Stimulated activated CD4-positive, alpha-beta T cell treated with anti-CD3 and anti-CD28 coated beads, Interleukin-1b, Interleukin-23, amount 100 ng/mL, for 48 hours (primary cell): ENCODE measurements at regions not wholly inside any gene's neighbourhood (a gene's known extent, or its start where the extent isn't known, plus 50 kb on each side); places are given as distances from the start of the nearest gene placed in this dataset.

Experiments
- DNase-seq: peaks from one replicate; pipeline ENCODE4 v3.0.0-alpha.2; 2020

DNA sequence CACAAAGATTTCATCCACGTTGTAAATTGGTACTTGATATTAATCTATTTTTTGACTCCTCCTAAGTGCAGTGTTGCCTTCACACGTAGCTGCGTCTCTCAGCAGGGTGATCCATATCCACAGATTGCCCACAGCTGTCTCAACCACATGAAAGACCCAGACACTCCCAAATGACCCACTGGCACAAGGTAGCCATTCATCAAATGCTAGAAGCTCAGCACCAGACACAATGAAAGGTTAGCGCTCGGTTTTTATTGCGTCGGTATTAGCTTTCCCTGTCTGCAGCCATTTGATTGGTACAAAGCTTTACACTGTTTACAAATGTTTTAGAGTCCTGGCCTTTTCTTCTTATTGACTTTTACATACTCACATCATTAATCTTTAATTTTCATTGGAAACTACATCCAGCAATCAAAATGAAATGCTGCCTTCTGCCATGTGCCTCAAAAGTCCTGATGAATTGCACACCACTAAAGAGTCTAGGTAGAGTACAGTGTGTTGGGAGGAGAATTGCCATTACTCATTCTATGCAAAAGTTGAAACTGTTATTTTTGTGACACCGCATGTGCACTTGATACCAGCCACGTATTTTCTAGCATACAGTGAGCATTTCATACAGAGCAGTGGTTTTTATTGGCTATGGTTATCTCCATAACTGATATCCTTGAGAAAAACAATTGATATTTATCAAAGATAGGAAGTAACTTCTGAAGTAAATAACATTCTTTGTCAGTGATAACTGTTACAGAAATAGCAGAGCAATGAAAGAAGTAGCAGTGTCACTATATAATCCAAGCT is 127.3 kb upstream of the NUDT7 start:
- DNase-seq: no peak

DNA sequence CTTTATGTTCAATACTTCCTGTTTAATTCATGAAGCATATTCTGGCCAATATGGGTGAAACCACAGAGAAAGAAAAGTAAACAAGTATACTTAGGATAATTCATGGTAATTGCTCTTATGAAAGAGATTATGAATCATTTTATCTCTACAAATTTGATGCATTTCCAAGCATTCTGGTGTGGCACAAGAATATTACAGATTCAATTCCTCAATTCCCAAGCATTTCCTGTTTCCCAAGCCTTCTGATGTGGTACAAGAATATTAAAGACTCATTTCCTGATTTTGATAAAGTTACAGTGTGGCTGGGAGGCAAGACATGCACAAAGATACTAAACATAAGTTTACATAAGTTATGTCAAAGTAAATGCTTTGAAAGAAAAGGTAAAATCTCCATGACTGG is 126.1 kb upstream of the NUDT7 start:
- DNase-seq: no peak

DNA sequence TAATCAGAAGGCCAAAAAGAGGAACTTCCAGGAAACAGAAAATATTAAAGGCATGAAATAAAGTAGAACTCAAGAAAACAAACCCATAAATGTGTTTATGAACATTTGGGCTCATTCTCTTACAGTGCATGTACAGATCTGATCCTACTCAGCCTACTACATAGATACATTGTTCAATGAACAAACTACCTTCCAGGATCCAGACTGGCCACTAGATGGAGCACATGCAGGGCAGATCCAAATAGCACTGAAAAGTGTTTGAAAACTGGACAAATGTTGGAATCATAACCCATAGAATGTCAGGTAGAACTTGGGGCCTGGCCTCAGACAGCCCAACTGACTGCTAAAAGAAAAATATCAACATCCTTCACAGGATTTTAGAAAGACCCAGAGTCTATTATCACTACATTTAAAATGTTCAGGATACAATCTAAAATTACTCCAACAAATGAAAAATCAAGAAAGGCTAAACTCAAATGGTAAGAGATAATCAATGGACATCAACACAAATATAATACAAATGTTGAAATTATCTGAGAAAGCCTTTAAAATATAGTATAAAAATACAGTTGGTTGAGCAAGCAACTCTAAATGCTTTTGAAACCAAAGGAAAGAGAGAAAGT is 122.4 kb upstream of the NUDT7 start:
- no peak for DNase-seq

DNA sequence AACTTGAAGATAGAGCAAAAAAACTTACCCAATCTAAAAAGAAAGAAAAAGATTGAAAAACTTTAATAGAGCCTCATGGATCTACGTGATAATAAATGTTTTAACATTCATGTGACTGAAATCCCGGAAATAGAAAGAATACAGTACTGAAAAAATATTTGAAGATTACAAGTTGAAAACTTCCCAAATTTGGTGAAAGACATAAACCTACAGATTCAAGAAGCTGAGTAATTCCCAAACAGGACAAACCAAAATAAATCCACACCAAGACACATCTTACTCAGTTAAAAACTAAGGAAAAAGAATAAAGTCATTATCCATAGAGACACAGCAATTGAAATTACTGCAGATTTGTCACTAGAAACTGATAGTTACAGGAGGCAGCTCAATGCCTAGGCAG is 121.8 kb upstream of the NUDT7 start:
- DNase-seq: no peak

DNA sequence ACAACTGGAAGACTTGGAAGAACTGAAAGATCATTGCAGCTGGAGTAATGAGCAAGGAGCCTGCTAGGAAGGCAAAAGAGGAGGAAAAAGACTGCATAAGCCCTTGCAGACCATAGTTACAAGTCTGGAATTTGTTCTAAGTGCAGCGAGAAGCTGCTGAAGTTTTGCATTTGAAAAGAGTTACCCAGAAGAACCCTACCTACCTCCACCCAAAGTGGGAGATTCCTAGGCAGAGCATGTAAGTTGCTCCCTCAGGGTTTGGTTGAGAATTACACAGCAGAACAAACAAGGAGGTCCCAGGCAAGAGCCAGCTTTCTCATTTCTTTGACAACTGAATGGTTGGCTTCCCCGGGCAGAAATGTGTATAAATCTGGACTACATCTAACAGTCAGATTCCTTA is 118.7 kb upstream of the NUDT7 start:
- no peak for DNase-seq

DNA sequence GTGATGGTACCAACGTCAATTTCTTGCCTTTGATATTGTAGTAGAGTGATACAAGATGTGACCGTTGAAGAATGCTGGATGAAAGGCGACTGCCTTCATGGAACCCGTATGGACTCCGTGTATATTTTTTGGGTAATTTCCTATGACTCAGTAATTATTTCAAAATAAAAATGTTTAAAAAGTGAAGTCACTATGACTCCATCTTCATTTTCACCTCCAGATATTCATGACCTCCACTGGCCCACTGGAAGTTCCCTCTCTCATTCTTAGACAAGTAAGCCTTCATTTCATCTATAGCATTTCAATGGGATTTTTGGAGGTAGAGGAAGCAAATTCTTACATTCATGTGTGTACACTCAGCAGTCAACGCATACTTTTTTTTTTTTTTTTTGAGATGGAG is 111.8 kb upstream of the NUDT7 start:
- no peak for DNase-seq

DNA sequence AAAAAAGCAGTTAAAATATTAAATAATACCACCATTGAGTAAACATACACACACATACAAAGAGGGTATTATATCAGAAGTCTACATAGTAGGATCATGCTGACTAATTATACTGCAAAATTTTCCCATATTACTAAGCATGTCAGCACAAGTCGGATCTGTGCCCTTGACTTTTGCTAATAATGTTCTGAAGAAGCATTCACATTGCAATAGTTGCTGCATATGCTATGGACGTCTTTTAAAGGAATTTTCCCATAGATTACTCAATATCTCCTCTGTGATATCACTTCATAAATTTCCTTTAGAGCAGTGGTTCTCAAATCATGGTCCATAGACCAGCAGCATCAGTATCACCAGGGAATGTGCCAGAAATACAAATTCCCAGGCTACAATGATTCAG is 110.9 kb upstream of the NUDT7 start:
- DNase-seq: no peak

DNA sequence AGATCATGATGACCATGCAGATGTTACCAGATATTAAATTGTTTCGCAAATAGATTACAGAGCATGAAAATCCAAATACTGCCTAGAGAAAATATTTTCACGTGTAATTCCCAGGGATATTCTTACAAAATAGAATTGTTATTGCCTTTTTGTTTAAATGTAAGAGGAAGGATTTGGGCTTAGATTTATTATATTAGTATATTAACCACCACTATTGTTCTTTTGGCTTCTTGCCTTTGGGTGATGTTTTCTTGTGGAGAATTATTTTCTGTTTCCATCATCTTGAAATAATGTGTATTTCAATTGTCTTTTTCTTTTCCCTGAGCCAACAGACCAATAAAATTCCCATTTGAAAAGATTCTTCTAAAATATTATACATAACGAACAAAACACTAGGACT is 109.7 kb upstream of the NUDT7 start:
- no peak for DNase-seq

DNA sequence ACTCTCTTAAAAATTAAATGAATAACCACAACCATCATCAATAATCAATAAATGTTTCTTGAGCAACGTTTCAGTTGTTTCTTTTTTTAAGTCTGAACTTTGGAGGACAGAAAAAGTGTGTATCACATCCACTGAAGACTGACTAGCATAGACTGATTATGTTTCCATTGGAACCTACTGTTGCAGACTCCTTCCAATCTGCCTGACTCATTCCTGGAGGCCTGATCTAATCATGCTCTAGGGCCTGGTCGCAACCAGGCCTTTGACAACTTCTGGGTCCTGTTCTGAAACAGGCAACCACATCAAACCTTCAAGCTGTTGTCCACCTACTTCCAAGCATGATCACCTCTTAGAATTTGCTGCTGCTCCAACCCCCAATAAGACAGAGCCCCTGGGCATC is 109.2 kb upstream of the NUDT7 start:
- no peak for DNase-seq

DNA sequence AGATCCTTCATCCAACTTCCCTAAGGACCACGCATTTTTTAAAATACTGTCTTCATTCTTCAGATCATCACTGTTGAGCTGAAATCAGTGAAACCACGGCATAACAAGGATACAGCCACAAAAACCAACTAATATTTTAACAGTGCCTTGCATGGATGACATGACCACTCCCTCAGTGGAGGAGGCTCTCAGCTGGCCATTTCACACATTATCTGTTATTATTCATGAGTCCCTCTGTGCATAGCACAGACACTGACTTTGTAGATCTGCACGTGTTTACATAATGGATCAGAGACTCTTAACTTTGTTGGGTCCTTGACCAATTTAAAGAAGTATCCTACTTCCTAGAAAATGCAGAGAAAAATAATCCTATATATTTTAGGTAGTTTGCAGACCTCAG is 104.8 kb upstream of the NUDT7 start:
- no peak for DNase-seq

DNA sequence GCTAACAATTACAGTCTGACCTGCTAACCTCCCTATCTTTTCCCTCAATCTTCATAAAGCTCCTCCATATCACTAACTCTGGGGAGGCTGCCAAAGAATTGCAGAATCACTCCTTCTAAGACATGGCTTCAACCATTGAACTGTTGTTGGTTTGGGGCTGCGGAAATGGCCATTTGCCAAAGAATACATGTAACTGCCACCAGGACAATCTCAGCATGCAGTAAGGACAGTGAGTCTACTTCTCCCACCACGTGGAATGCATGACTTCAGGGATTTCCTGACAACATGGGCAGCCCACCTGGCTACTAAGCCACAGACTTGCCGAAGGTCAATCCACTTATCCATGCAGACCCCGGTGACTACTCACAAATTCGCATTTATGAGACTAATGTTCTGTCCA is 104.3 kb upstream of the NUDT7 start:
- DNase-seq: no peak

DNA sequence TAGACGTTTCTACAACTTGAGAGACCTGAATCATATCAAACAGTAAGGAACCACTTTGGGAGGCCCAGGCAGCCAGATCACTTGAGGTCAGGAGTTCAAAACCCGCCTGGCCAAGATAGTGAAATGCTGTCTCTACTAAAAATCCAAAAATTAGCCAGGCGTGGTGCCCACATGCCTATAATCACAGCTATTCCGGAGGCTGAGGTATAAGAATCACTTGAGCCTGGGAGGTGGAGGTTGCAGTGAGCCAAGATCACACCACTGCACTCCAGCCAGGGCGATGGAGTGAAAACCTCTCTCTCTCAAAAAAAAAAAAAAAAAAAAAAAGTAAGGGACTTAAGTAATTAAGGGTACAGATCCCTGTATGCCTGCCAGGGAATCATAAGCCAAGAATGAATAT is 103.4 kb upstream of the NUDT7 start:
- no peak for DNase-seq

DNA sequence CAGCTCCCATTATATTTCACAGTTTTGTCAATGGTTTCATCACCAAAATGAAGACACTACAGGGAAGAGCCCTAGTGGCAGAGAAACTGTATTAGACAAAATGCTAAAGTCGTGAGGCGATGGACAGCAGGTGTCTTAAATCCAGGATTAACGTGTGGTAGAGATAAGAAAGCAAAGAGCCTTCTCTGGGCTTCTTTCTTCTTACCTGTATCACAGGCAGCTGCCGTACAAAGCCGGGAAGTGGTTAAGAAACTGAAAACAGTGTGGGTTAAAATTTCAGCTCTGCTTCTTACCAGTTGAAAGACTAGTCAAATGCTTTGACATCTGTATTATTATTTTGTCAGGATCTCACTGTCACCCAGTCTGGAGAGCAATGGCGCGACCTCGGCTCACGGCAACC is 98.2 kb upstream of the NUDT7 start:
- DNase-seq: no peak

DNA sequence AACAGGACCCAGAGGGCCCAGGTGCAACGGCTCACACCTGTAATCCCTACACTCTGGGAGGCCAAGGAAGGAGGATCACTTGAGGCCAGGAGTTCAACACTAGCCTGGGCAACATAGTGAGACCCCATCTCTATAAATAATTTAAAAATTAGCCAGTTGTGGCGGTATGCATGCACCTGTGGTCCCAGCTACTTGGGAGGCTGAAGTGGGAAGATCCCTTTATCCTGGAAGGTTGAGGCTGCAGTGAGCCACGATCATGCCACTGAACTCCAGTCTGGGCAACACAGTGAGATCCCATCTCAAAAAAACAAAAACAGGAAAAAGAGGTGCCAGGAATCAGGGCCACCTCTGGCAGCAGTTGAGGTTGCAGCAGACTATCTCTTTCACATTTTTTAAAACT is 85.7 kb upstream of the NUDT7 start:
- no peak for DNase-seq

DNA sequence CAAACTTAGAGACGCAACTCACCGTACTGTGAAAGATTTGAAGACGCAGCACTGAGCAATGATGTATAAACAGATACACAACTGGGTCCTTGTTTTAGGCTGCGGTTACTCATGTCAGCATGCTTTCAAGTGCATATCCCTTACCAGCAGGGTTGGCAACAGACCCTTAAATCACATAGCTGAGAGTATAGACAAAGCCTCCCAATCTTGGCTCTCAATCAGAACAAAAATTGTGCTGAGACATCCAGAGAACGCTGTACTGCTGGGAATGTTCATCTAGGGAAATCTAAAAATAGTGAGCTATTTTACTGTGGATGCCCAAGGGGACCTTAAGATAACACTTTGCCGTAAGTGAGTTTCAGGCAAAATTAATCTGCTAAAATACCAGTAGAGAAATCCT is 84.4 kb upstream of the NUDT7 start:
- DNase-seq: no peak

DNA sequence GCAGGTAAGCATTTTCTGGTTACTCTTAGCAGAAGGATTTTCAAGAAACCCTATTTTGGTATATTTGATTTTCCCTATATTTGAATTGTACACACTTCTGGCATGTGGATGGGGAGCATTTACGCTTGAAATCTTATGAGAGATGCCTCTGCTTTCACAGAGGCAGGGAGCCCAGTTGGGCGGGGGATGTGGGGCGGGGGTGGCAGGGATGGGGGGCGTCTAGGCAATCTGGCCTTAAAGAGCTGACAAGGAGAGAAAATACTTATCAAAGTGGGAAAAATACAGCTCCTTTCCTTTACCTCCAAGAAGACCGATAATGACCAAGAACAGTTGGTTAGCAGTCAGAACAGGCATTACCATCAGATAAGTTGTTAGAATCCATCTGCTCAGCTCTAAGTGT is 79.1 kb upstream of the NUDT7 start:
- DNase-seq: no peak

DNA sequence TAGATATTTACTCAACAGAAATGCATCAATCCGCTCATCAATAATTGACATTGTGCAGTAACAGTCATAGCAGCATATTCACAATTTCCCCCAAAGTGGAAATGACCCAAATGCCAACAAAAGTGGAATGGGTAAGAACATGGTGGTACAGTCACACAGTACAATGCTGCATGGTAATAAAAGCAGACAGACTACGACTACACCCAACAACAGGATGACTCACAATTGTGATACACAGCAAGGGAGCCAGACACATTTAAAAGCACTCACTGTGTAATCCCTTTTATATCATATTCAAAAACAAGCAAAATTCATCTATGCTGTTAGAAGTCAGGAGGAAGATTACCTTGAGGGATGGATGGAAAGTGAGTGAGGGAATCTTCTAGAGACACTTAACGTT is 76.5 kb upstream of the NUDT7 start:
- DNase-seq: no peak

DNA sequence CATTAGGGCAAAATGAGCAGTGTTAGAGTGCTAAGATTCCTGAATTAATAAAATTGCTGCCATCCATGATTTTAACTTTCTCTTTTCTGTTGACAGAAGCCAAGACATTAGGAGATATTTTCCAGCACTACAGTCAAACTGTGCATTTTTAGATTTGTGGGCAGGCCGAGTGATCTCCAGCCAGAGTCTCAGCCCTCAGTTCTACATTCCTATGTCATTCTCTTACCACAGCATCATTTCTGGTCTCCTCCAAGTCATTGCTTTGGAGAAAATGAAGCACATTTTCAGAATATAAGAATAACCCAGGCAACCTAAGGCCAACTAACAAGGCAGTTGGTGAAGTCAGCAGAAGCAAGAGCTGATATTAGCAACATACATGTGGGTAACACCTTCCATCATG is 74.6 kb upstream of the NUDT7 start:
- no peak for DNase-seq

DNA sequence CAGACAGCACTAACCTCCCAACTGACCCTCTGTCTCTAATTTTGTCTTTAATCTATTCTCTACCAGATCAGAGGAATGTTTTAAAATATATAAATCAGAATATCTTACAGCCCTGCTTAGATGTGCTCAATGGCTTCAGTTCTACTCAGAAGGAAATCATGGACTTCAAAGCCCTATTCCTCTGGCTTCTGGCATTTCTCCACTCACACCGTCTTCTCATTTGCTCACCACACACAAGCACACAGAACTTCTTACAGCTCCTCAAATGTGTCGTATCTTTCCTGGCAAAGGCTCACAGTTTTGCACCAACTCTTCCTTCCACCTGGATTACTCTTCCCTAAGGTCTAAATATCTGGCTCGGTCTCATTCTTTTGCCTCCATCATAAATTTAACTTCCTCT is 71.6 kb upstream of the NUDT7 start:
- no peak for DNase-seq

DNA sequence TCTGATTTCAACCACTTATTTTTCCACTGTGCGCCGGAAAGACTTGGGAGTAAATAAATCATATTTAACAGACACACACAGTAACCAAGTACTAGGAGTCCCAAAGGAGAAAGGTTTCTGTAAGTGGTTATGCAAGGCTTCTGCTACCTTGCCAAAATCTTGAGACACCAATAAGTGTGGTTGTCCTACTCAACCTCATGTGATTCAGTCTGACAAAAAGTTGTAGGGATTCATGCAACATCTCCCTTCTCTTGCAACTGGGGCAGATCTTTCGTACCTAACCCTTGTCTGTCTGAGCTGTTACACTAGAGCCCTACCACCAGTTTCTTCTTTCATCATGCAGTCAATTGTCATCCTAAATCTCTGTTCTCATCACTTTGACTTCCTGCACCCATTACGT is 69.9 kb upstream of the NUDT7 start:
- no peak for DNase-seq

DNA sequence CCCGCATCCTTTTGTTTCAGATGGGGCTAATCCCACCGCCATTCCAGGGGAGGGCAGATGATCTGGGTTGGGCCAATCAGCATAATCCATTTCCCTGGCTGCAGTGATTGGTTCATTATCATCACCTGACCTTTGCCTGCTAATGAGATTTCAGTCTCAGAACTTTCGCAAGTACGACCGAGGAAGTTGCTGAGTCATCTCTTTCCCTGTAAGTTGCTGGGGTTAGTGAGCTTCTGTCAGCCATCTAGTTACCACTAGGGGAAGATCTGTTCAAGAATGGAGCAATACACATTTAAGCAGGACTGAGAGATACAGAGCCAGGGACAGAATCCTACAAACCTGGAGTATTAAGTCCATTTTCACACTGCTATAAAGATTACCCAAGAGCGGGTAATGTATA is 65.3 kb upstream of the NUDT7 start:
- DNase-seq: peak; percentile 4

DNA sequence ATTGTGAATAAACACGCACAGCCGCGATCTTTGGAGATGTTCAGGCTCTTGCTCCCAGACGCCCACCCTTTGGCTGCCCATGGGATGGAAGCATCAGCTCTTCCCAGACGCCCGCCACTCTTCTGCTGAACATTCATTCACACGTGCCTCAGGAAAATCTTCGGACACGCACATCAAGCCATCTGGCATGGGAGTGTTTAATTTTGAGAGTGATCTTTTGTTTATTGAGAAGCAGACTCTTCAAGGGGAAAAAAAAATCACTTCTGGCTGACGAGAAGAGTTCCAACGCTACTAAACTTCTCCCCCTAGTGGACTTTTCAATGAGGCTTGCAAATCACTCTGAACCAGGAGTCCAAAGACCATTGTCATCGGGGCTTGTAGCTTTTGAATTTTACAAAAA is 62.0 kb upstream of the NUDT7 start:
- DNase-seq: no peak

DNA sequence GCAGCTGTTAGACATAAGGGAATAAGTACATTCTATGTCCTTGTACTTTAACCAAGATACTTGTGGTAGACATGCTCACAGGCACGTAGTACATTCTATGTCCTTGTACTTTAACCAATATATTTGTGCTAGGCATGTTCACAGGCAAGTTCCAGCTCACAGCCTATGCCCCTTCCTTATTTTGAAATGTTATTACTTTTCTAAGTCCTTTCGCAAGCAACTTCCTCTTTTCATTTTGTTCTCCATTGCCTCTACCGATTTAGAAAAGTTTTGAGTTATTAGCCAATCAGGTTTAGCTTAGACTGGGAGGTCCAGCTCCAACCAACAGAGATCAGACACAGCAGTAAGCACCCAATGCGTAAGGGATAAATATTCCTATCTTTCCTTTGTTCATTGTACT is 60.1 kb upstream of the NUDT7 start:
- no peak for DNase-seq

DNA sequence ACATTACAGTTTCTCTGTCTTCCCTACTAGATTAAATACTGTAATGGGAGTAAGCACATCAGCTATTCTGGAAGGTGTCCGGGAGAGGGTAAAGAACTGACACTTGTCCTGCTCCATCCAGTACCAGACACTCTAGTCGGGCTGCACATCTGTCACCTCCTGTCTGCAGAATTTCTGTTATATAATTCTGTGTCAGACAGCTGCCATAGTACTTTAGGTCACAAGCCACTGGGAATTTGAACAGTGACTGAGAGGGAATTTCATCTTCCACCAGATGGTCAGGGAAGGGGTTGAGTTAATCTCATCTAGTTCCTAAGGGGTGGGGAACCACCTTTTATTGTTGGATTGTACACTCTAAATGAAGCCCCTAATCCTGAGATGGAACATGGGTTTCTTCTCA is 58.6 kb upstream of the NUDT7 start:
- no peak for DNase-seq

DNA sequence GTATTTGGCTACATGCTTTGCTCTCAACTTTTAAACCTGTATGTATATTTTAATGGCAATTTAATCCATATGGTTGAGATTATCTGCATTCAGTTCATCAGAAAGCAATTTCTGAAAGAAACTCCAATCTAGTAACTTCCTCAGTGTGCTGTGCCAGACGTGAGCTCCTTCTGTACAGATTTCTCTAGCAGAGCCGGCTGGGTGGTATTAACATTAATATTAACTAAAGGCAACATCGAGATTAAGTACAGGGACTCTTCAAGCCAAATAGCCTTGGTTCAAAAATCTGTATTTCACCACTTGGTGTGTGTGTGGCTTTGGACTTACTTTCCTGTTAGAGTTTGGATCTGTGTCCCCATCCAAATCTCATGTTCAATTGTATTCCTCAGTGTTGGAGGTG is 55.5 kb upstream of the NUDT7 start:
- DNase-seq: no peak
